H1 (cell line): ENCODE measurements at regions not wholly inside any gene's neighbourhood (a gene's known extent, or its start where the extent isn't known, plus 50 kb on each side); places are given as distances from the start of the nearest gene placed in this dataset.

Experiments
- BRCA1 ChIP-seq: IDR thresholded peaks from 2 replicates; pipeline ENCODE4 v1.6.1; 2012; ENCODE audit warnings: low read depth, low read length, improper control_type of control experiment
- CREB1 ChIP-seq: IDR thresholded peaks from 2 replicates; pipeline ENCODE4 v1.6.1; 2012; ENCODE audit warnings: inconsistent platforms
- EGR1 ChIP-seq: IDR thresholded peaks from 2 replicates; pipeline ENCODE4 v1.6.1; 2011; ENCODE audit warnings: low read depth, low read length, borderline replicate concordance
- MAFK ChIP-seq: IDR thresholded peaks from 2 replicates; pipeline ENCODE4 v1.6.1; 2012; ENCODE audit warnings: low read depth, mild to moderate bottlenecking, improper control_type of control experiment, low read length
- NANOG ChIP-seq: IDR thresholded peaks from 2 replicates; pipeline ENCODE4 v1.6.1; 2011; ENCODE audit warnings: low read length, low read depth, mild to moderate bottlenecking, inconsistent platforms; ENCODE audit not compliant: insufficient read depth, poor library complexity, severe bottlenecking
- NRF1 ChIP-seq: IDR thresholded peaks from 2 replicates; pipeline ENCODE4 v1.6.1; 2011; ENCODE audit warnings: mild to moderate bottlenecking, low read depth, low read length, improper control_type of control experiment
- POLR2AphosphoS5 ChIP-seq: IDR thresholded peaks from 2 replicates; pipeline ENCODE4 v1.6.1; 2011; ENCODE audit warnings: low read depth, low read length
- POU5F1 ChIP-seq: IDR thresholded peaks from 2 replicates; pipeline ENCODE4 v1.6.1; 2011; ENCODE audit warnings: low read depth, mild to moderate bottlenecking, low read length, moderate library complexity
- RBBP5 ChIP-seq: IDR thresholded peaks from 2 replicates; pipeline ENCODE4 v1.7.1; 2012; ENCODE audit warnings: low read depth, mild to moderate bottlenecking, inconsistent platforms, low read length, moderate library complexity, borderline replicate concordance
- SRF ChIP-seq: IDR thresholded peaks from 2 replicates; pipeline ENCODE4 v1.6.1; 2011; ENCODE audit warnings: mild to moderate bottlenecking, low read depth, low read length, moderate library complexity
- YY1 ChIP-seq: IDR thresholded peaks from 2 replicates; pipeline ENCODE4 v1.6.1; 2011; ENCODE audit warnings: low read depth, mild to moderate bottlenecking, low read length
- TF ChIP-seq, protein P1 (sequence below): fragments of 300-600 bp; sonication (generic); IDR thresholded peaks from 2 replicates; pipeline ENCODE4 v1.7.1; 2012; ENCODE audit warnings: low read length, moderate library complexity, mild to moderate bottlenecking, inconsistent platforms; ENCODE audit not compliant: insufficient replicate concordance
- TF ChIP-seq, protein P2 (sequence below): IDR thresholded peaks from 2 replicates; pipeline ENCODE4 v1.6.1; 2011; ENCODE audit warnings: low read depth, mild to moderate bottlenecking, low read length; ENCODE audit not compliant: insufficient read depth

DNA sequence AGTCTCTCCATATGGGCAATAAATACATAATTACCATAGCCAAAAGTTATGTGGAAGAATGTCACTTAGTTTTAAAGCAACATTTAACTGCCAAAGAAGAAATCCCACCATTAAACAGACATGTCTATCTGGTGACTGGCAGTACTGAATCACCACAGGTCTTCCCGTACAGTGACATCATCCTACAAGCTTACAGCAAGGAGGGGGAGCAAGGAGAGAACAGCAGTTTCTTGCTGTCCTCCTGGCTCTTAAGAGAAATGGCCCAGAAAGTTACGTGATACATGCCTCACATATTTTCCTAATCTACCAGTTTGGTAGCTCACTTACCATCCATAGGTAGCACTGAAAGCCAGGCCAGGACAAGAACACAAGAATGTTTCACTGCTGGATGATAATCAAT, 671.0 kb downstream of the DMRTA1 start (continued):
- TF ChIP-seq, protein P1, sequence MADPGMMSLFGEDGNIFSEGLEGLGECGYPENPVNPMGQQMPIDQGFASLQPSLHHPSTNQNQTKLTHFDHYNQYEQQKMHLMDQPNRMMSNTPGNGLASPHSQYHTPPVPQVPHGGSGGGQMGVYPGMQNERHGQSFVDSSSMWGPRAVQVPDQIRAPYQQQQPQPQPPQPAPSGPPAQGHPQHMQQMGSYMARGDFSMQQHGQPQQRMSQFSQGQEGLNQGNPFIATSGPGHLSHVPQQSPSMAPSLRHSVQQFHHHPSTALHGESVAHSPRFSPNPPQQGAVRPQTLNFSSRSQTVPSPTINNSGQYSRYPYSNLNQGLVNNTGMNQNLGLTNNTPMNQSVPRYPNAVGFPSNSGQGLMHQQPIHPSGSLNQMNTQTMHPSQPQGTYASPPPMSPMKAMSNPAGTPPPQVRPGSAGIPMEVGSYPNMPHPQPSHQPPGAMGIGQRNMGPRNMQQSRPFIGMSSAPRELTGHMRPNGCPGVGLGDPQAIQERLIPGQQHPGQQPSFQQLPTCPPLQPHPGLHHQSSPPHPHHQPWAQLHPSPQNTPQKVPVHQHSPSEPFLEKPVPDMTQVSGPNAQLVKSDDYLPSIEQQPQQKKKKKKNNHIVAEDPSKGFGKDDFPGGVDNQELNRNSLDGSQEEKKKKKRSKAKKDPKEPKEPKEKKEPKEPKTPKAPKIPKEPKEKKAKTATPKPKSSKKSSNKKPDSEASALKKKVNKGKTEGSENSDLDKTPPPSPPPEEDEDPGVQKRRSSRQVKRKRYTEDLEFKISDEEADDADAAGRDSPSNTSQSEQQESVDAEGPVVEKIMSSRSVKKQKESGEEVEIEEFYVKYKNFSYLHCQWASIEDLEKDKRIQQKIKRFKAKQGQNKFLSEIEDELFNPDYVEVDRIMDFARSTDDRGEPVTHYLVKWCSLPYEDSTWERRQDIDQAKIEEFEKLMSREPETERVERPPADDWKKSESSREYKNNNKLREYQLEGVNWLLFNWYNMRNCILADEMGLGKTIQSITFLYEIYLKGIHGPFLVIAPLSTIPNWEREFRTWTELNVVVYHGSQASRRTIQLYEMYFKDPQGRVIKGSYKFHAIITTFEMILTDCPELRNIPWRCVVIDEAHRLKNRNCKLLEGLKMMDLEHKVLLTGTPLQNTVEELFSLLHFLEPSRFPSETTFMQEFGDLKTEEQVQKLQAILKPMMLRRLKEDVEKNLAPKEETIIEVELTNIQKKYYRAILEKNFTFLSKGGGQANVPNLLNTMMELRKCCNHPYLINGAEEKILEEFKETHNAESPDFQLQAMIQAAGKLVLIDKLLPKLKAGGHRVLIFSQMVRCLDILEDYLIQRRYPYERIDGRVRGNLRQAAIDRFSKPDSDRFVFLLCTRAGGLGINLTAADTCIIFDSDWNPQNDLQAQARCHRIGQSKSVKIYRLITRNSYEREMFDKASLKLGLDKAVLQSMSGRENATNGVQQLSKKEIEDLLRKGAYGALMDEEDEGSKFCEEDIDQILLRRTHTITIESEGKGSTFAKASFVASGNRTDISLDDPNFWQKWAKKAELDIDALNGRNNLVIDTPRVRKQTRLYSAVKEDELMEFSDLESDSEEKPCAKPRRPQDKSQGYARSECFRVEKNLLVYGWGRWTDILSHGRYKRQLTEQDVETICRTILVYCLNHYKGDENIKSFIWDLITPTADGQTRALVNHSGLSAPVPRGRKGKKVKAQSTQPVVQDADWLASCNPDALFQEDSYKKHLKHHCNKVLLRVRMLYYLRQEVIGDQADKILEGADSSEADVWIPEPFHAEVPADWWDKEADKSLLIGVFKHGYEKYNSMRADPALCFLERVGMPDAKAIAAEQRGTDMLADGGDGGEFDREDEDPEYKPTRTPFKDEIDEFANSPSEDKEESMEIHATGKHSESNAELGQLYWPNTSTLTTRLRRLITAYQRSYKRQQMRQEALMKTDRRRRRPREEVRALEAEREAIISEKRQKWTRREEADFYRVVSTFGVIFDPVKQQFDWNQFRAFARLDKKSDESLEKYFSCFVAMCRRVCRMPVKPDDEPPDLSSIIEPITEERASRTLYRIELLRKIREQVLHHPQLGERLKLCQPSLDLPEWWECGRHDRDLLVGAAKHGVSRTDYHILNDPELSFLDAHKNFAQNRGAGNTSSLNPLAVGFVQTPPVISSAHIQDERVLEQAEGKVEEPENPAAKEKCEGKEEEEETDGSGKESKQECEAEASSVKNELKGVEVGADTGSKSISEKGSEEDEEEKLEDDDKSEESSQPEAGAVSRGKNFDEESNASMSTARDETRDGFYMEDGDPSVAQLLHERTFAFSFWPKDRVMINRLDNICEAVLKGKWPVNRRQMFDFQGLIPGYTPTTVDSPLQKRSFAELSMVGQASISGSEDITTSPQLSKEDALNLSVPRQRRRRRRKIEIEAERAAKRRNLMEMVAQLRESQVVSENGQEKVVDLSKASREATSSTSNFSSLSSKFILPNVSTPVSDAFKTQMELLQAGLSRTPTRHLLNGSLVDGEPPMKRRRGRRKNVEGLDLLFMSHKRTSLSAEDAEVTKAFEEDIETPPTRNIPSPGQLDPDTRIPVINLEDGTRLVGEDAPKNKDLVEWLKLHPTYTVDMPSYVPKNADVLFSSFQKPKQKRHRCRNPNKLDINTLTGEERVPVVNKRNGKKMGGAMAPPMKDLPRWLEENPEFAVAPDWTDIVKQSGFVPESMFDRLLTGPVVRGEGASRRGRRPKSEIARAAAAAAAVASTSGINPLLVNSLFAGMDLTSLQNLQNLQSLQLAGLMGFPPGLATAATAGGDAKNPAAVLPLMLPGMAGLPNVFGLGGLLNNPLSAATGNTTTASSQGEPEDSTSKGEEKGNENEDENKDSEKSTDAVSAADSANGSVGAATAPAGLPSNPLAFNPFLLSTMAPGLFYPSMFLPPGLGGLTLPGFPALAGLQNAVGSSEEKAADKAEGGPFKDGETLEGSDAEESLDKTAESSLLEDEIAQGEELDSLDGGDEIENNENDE, result no peak
- no peak for TF ChIP-seq RBBP5
- no peak for TF ChIP-seq POU5F1
- TF ChIP-seq, protein P2, sequence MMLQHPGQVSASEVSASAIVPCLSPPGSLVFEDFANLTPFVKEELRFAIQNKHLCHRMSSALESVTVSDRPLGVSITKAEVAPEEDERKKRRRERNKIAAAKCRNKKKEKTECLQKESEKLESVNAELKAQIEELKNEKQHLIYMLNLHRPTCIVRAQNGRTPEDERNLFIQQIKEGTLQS, result no peak
- TF ChIP-seq NANOG, result no peak
- TF ChIP-seq SRF, result no peak
- TF ChIP-seq BRCA1, result no peak
- no peak for TF ChIP-seq YY1
- TF ChIP-seq CREB1, result no peak
- TF ChIP-seq POLR2AphosphoS5, result no peak
- no peak for TF ChIP-seq EGR1
- TF ChIP-seq MAFK, result no peak
- no peak for TF ChIP-seq NRF1
